ENCODE measurements at regions not wholly inside any gene's neighbourhood (a gene's known extent, or its start where the extent isn't known, plus 50 kb on each side); places are given as distances from the start of the nearest gene placed in this dataset.

- no peak for TF ChIP-seq POLR2A (IDR thresholded peaks at IDR 0.05; ENCODE audit: borderline replicate concordance, extremely low read depth, insufficient read depth, insufficient read length)
- TF ChIP-seq EZH2 (IDR thresholded peaks at IDR 0.05) = no peak
- TF ChIP-seq POLR2AphosphoS5 (IDR thresholded peaks at IDR 0.05; ENCODE audit: low read depth, low read length) = no peak
- TF ChIP-seq REST (IDR thresholded peaks at IDR 0.05; ENCODE audit: low read depth) = no peak
- TF ChIP-seq ZFX (IDR thresholded peaks at IDR 0.05) = no peak
- TF ChIP-seq MAX (IDR thresholded peaks at IDR 0.05) = no peak
- no peak for TF ChIP-seq YY1 (IDR thresholded peaks at IDR 0.05; ENCODE audit: extremely low read depth, insufficient replicate concordance, low read depth, low read length)
- no peak for TF ChIP-seq CTCF (IDR thresholded peaks at IDR 0.05 in 2 of 3, conservative IDR thresholded peaks at IDR 0.05 in 1 of 3; ENCODE audit: borderline replicate concordance in 1 of 3, insufficient read depth in 1 of 3, low read depth in 2 of 3, low read length in 2 of 3)
- TF ChIP-seq RAD21 (IDR thresholded peaks at IDR 0.05; ENCODE audit: low read depth) = no peak
- no peak for TF ChIP-seq ZNF274 (IDR thresholded peaks at IDR 0.05; ENCODE audit: low read depth, low read length)
- no peak for TF ChIP-seq SIN3A (IDR thresholded peaks at IDR 0.05; ENCODE audit: low read depth)
- no peak for TF ChIP-seq FOSL1 (IDR thresholded peaks at IDR 0.05; ENCODE audit: low read depth)
- TF ChIP-seq JUND (IDR thresholded peaks at IDR 0.05) = no peak
Observed at GRCh38 chr6:15065261-15065989, 180.4 kb upstream of the JARID2 start.

Data from HCT116 (cell line).